WERI-Rb-1 (cell line): ENCODE measurements at regions not wholly inside any gene's neighbourhood (a gene's known extent, or its start where the extent isn't known, plus 50 kb on each side); places are given as distances from the start of the nearest gene placed in this dataset.

Experiments
- DNase-seq: peaks from one replicate; pipeline ENCODE4 v3.0.0-alpha.2; 2020
- H3K27ac ChIP-seq: fragments of 250-450 bp; sonication (Bioruptor Pico); 2 replicates; pipeline ENCODE4 v1.5.1; 2020; ENCODE audit warnings: mild to moderate bottlenecking, moderate library complexity
- H3K27me3 ChIP-seq: fragments of 250-450 bp; sonication (Bioruptor Pico); 2 replicates; pipeline ENCODE4 v1.5.1; 2021; ENCODE audit warnings: mild to moderate bottlenecking, low read depth, moderate library complexity; ENCODE audit not compliant: insufficient read depth, severe bottlenecking
- H3K36me3 ChIP-seq: fragments of 250-450 bp; sonication (Bioruptor Pico); 2 replicates; pipeline ENCODE4 v1.5.1; 2020; ENCODE audit warnings: mild to moderate bottlenecking, moderate library complexity
- H3K4me3 ChIP-seq: 2 replicates; pipeline ENCODE4 v1.5.1; 2011; ENCODE audit warnings: low read depth, mild to moderate bottlenecking, control low read depth, low read length
- H3K9me3 ChIP-seq: fragments of 250-450 bp; sonication (Bioruptor Pico); 2 replicates; pipeline ENCODE4 v1.5.1; 2021; ENCODE audit warnings: mild to moderate bottlenecking, moderate library complexity; ENCODE audit not compliant: severe bottlenecking
- CTCF ChIP-seq: IDR thresholded peaks from 2 replicates; pipeline ENCODE4 v1.5.1; 2011; ENCODE audit warnings: low read depth, mild to moderate bottlenecking, control low read depth, inconsistent platforms, low read length

GRCh38 chr13:111919286-111919685 is 147.7 kb upstream of the SOX1 start:
- no peak for DNase-seq
- Histone ChIP-seq H3K27me3 (peaks cover 96% of the 10 kb centered on the region), H3K9me3 (peaks cover 3% of the 10 kb centered on the region), H3K36me3 (no peaks in the 10 kb centered on the region), H3K4me3 (no peak overlapping the region), H3K27ac (no peak overlapping the region)
- TF ChIP-seq CTCF = no peak

DNA sequence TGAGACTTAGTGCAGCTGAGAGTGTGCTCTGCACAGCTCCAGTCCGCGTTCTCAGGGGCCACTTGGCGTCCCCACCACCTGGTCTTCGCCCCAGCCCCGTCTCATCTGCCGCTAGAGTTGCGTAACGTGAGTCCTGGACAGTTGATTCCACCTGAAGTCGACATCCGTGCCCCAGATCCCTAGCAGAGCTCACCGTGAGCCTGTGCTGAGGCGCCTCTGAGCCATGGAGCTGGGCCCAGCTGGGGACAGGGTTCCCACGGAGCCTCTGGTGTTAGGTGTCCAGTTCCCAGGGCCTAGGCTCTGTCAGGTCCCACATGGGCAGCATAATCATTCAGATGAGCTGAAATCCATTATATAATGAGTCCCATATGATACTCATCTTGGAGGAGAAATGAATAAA is 147.1 kb upstream of the SOX1 start:
- Histone ChIP-seq H3K36me3 (no peaks in the 10 kb centered on the region), H3K4me3 (no peak overlapping the region), H3K27ac (no peak overlapping the region), H3K27me3 (peaks cover 96% of the 10 kb centered on the region), H3K9me3 (peaks cover 5% of the 10 kb centered on the region)
- no peak for DNase-seq
- TF ChIP-seq CTCF = no peak

DNA sequence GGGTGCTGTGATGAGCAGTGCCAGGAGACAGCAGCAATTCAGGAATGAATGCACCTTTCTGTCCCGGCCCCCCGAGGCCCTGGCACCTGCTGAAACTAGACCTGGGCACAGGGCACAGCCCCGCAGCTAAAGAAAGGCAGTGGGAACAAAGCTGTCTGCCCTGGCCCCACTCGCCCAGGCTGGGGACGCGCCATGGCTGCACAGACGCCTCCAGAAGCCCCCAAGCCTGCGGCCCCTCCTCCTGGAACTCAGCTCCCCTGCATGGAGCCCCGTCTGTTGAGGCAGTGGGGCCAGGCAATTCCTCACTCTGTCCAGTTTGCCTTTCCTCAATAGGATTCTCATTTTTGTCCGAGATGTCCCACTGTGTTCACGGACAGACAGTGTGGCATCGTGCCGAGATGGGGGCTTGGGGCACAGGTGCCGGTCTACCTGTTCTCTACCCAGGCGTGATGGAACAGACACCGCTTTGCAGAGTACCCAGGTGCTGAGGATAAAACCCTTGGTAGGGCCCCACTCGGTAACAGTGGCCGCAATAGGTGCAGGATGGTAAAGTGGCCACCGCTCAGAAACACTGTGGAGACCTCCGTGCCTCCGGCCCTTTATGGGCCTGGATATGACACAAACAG is 146.5 kb upstream of the SOX1 start:
- Histone ChIP-seq H3K4me3 (no peak overlapping the region), H3K36me3 (no peaks in the 10 kb centered on the region), H3K9me3 (peaks cover 5% of the 10 kb centered on the region), H3K27ac (no peak overlapping the region), H3K27me3 (peaks cover 96% of the 10 kb centered on the region)
- DNase-seq = no peak
- TF ChIP-seq CTCF = no peak

DNA sequence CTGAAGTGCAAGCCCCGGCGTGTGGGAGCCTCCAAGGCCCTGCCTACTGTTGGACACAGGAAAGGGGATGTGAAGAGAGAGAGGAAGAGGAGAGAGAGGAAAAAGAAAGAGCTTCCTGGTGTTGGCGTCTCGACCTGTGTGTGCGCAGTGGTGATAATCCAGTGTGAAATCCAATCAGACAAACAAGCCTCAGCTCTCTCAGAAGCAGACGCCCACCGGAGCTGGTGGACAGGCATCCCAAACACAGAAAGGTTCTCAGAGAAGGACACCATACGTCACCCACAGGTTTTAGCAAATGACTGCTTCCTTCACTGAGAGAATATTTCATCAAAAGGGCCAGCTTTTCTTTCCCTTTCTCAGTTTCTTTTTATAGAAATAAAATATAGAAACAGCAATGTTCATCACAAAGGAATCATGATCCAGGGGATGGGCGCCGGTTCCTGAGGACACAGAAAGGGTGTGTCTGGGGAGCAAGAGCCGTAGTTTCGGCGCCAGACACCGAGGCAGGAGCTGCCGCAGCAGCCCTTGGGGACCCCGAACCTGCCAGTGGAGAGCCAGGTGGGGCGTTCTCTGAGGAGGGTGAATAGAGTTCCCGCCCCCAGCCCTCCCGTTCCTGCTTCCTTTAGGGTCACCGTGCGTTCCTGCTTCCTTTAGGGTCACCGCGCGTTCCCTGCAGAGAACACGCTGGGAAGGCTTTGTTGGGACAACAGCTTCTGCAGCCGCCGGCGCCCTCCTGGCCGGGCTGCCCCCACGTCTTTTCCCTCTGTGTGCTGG is 145.8 kb upstream of the SOX1 start:
- no peak for DNase-seq
- Histone ChIP-seq H3K27ac (no peak overlapping the region), H3K27me3 (peaks cover 96% of the 10 kb centered on the region), H3K4me3 (no peak overlapping the region), H3K9me3 (peaks cover 5% of the 10 kb centered on the region), H3K36me3 (no peaks in the 10 kb centered on the region)
- TF ChIP-seq CTCF = no peak

- Histone ChIP-seq H3K36me3 (no peaks in the 10 kb centered on the region), H3K27ac (no peak overlapping the region), H3K4me3 (no peak overlapping the region), H3K27me3 (peaks cover 96% of the 10 kb centered on the region), H3K9me3 (peaks cover 5% of the 10 kb centered on the region)
- TF ChIP-seq CTCF = no peak
- DNase-seq = no peak
Observed at GRCh38 chr13:111922086-111922485, 144.9 kb upstream of the SOX1 start.
